Endodermal cell (in vitro differentiated cells): ENCODE measurements at regions not wholly inside any gene's neighbourhood (a gene's known extent, or its start where the extent isn't known, plus 50 kb on each side); places are given as distances from the start of the nearest gene placed in this dataset.

ENCODE experiments used
- DNase-seq: peaks from one replicate; pipeline ENCODE4 v3.0.0-alpha.2; 2017
- H3K27ac ChIP-seq: 2 replicates; pipeline ENCODE4 v1.5.1; 2013; ENCODE audit warnings: mild to moderate bottlenecking, low read depth, low read length, moderate library complexity
- H3K27me3 ChIP-seq: 2 replicates; pipeline ENCODE4 v1.6.1; 2013; ENCODE audit warnings: mild to moderate bottlenecking, low read length, moderate library complexity; ENCODE audit not compliant: insufficient read depth, control insufficient read depth, poor library complexity, severe bottlenecking
- H3K36me3 ChIP-seq: 2 replicates; pipeline ENCODE4 v1.7.0; 2013; ENCODE audit warnings: mild to moderate bottlenecking, low read length, moderate library complexity; ENCODE audit not compliant: control insufficient read depth, insufficient read depth
- H3K4me1 ChIP-seq: one replicate; pipeline ENCODE4 v1.7.0; 2013; ENCODE audit warnings: low read length; ENCODE audit not compliant: control insufficient read depth, insufficient read depth
- H3K4me3 ChIP-seq: 2 replicates; pipeline ENCODE4 v1.5.1; 2013; ENCODE audit warnings: mild to moderate bottlenecking, low read length, moderate library complexity
- H3K9ac ChIP-seq: 2 replicates; pipeline ENCODE4 v1.6.1; 2013; ENCODE audit warnings: mild to moderate bottlenecking, low read length, moderate library complexity; ENCODE audit not compliant: poor library complexity, severe bottlenecking; ENCODE audit errors: extremely low read depth
- H3K9me3 ChIP-seq: 2 replicates; pipeline ENCODE4 v1.6.1; 2013; ENCODE audit warnings: mild to moderate bottlenecking, low read length, moderate library complexity; ENCODE audit not compliant: control insufficient read depth
- H3K27ac Mint-ChIP-seq: 2 replicates; pipeline ENCODE4 v1.8.0; 2020; ENCODE audit warnings: mixed read lengths
- H3K27me3 Mint-ChIP-seq: 2 replicates; pipeline ENCODE4 v1.8.0; 2021; ENCODE audit warnings: mild to moderate bottlenecking, mixed read lengths; ENCODE audit not compliant: insufficient read depth
- H3K36me3 Mint-ChIP-seq: 2 replicates; pipeline ENCODE4 v1.8.0; 2020; ENCODE audit warnings: low read depth, mixed read lengths
- H3K4me1 Mint-ChIP-seq: 2 replicates; pipeline ENCODE4 v1.8.0; 2020; ENCODE audit warnings: mixed read lengths
- H3K4me3 Mint-ChIP-seq: 2 replicates; pipeline ENCODE4 v1.8.0; 2020; ENCODE audit warnings: mild to moderate bottlenecking, moderate library complexity, mixed read lengths
- H3K9me3 Mint-ChIP-seq: 2 replicates; pipeline ENCODE4 v1.8.0; 2020; ENCODE audit warnings: mild to moderate bottlenecking, mixed read lengths
- WGBS, 2 experiments: methylation state at CpG; one replicate each; pipeline versions ENCODE4 v1.1.5 to v1.1.7; 2013; ENCODE audit warnings: missing lambda C conversion rate in 2 of 2, mixed read lengths in 1 of 2; ENCODE audit not compliant: insufficient coverage in 1 of 2, insufficient read length in 1 of 2; 5-methylcytosine and 5-hydroxymethylcytosine counted together
- TF ChIP-seq, protein P1 (sequence below): fragments of 200-600 bp; sonication (generic); conservative IDR thresholded peaks from 2 replicates; pipeline ENCODE4 v1.5.0; 2021; ENCODE audit warnings: antibody characterized with exemption, mild to moderate bottlenecking

- no peak overlapping the region for H3K27ac Mint-ChIP-seq
Observed at GRCh38 chr9:84411683-84412267, 71.2 kb upstream of the SLC28A3 start.

DNA sequence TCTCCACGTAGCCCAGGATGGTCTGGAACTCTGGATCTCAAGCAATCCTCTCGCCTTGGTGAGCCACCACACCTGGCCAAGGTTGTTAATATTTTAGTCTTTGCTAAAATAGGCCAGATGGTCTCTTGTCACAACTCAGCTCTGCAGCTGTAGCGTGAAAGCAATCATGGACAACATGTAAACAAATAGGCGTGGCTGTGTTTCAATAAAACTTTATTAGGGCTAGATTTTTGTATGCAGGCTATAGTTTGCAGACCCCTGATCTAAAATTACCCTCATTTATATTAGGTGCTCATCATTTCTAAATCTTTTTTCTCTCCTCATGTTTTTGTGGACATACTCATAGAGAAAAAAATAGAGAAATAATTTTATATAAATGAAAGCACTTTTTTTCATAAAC, 72.1 kb upstream of the SLC28A3 start:
- Mint-ChIP-seq H3K36me3 (peaks cover 1% of the 10 kb centered on the region), H3K9me3 (peaks cover 17% of the 10 kb centered on the region), H3K27ac (no peak overlapping the region), H3K4me1 (no peaks in the 10 kb centered on the region), H3K4me3 (no peak overlapping the region), H3K27me3 (no peaks in the 10 kb centered on the region)
- DNase-seq: no peak
- H3K4me1 ChIP-seq: no peaks in the 10 kb centered on the region
- TF ChIP-seq, protein P1, sequence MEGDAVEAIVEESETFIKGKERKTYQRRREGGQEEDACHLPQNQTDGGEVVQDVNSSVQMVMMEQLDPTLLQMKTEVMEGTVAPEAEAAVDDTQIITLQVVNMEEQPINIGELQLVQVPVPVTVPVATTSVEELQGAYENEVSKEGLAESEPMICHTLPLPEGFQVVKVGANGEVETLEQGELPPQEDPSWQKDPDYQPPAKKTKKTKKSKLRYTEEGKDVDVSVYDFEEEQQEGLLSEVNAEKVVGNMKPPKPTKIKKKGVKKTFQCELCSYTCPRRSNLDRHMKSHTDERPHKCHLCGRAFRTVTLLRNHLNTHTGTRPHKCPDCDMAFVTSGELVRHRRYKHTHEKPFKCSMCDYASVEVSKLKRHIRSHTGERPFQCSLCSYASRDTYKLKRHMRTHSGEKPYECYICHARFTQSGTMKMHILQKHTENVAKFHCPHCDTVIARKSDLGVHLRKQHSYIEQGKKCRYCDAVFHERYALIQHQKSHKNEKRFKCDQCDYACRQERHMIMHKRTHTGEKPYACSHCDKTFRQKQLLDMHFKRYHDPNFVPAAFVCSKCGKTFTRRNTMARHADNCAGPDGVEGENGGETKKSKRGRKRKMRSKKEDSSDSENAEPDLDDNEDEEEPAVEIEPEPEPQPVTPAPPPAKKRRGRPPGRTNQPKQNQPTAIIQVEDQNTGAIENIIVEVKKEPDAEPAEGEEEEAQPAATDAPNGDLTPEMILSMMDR: no peak
- H3K27ac ChIP-seq: no peak overlapping the region
- H3K9me3 ChIP-seq: no peaks in the 10 kb centered on the region
- 92 to 97% methylated on average over 4 of the region's 4 CpGs for WGBS, 2 experiments
- no peak overlapping the region for H3K4me3 ChIP-seq
- no peaks in the 10 kb centered on the region for H3K36me3 ChIP-seq
- no peak overlapping the region for H3K9ac ChIP-seq
- no peaks in the 10 kb centered on the region for H3K27me3 ChIP-seq

More at GRCh38 chr9:84411683-84412267, 71.2 kb upstream of the SLC28A3 start:
- Mint-ChIP-seq H3K4me3 (no peak overlapping the region), H3K27me3 (no peaks in the 10 kb centered on the region), H3K36me3 (peaks cover 1% of the 10 kb centered on the region), H3K4me1 (no peaks in the 10 kb centered on the region), H3K9me3 (peaks cover 25% of the 10 kb centered on the region)
- no peaks in the 10 kb centered on the region for H3K27me3 ChIP-seq
- H3K4me3 ChIP-seq: no peak overlapping the region
- no peaks in the 10 kb centered on the region for H3K36me3 ChIP-seq
- H3K4me1 ChIP-seq: no peaks in the 10 kb centered on the region
- WGBS, 2 experiments: 93% methylated on average over 6 of the region's 6 CpGs; no CpG with 5 or more reads in 1 of the 2 experiments
- H3K9ac ChIP-seq: no peak overlapping the region
- H3K27ac ChIP-seq: no peak overlapping the region
- DNase-seq: no peak
- no peaks in the 10 kb centered on the region for H3K9me3 ChIP-seq
- TF ChIP-seq, protein P1: no peak

- H3K27ac ChIP-seq: no peak overlapping the region
- TF ChIP-seq, protein P1: no peak
- WGBS, 2 experiments: 83 to 91% methylated on average over 1 to 3 of the region's 3 CpGs
Observed at GRCh38 chr9:84413301-84413700, 72.7 kb upstream of the SLC28A3 start.

More at GRCh38 chr9:84413301-84413700, 72.7 kb upstream of the SLC28A3 start:
- no peaks in the 10 kb centered on the region for H3K36me3 ChIP-seq
- H3K27ac Mint-ChIP-seq: no peak overlapping the region
- no peaks in the 10 kb centered on the region for H3K4me1 ChIP-seq
- H3K27me3 Mint-ChIP-seq: no peaks in the 10 kb centered on the region
- no peaks in the 10 kb centered on the region for H3K9me3 ChIP-seq
- no peak overlapping the region for H3K4me3 ChIP-seq
- peaks cover 1% of the 10 kb centered on the region for H3K36me3 Mint-ChIP-seq
- no peaks in the 10 kb centered on the region for H3K27me3 ChIP-seq
- H3K4me1 Mint-ChIP-seq: no peaks in the 10 kb centered on the region
- no peak overlapping the region for H3K9ac ChIP-seq
- peaks cover 14% of the 10 kb centered on the region for H3K9me3 Mint-ChIP-seq
- no peak for DNase-seq
- no peak overlapping the region for H3K4me3 Mint-ChIP-seq
